Panc1 (cell line): ENCODE measurements at regions not wholly inside any gene's neighbourhood (a gene's known extent, or its start where the extent isn't known, plus 50 kb on each side); places are given as distances from the start of the nearest gene placed in this dataset.

Experiments
- ATAC-seq: fragments of 200-7000 bp; cut with Tn5 transposase; 2 replicates; pipeline ENCODE4 v1.9.1; 2020; ENCODE audit warnings: mild to moderate bottlenecking, moderate library complexity
- BruUV-seq: library from RNA; stranded (reverse); fragments of 400-500 nt; replicated peaks from 2 replicates; lab custom pipeline; 2021; lab: Mats Ljungman, UMichigan
- CTCF ChIA-PET: fragments of 300-600 bp; sonication (Branson Sonifier 250); formaldehyde crosslinking; loops from one replicate; lab custom pipeline; 2022; ENCODE audit warnings: antibody characterized with exemption; lab: Charles Lee
- POLR2A ChIA-PET: fragments of 300-600 bp; sonication (Branson Sonifier 250); formaldehyde crosslinking; loops from one replicate; lab custom pipeline; 2022; ENCODE audit warnings: antibody characterized with exemption; lab: Charles Lee
- DNase-seq: peaks from one replicate; pipeline ENCODE4 v3.0.0-alpha.2; 2010; ENCODE audit warnings: low read depth, low spot score
- H3K27ac ChIP-seq: 2 replicates; pipeline ENCODE4 v1.5.1; 2011; ENCODE audit warnings: mild to moderate bottlenecking, low read length, inconsistent platforms
- H3K27me3 ChIP-seq: fragments of 200-500 bp; sonication (Bioruptor generic); 2 replicates; pipeline ENCODE4 v1.6.0; 2014; ENCODE audit warnings: low read length, inconsistent platforms; ENCODE audit not compliant: control insufficient read depth, insufficient read depth
- H3K36me3 ChIP-seq: fragments of 200-500 bp; sonication (Bioruptor generic); 2 replicates; pipeline ENCODE4 v1.5.1; 2014; ENCODE audit warnings: inconsistent platforms, mild to moderate bottlenecking, low read length, moderate library complexity; ENCODE audit not compliant: control insufficient read depth, insufficient read depth
- H3K4me1 ChIP-seq: 2 replicates; pipeline ENCODE4 v1.5.1; 2011; ENCODE audit warnings: inconsistent platforms, mild to moderate bottlenecking, low read length, moderate library complexity; ENCODE audit not compliant: control insufficient read depth, insufficient read depth
- H3K4me3 ChIP-seq, 2 experiments: 2 replicates each; pipeline ENCODE4 v1.5.1; 2011 to 2012; ENCODE audit warnings: low read depth in 2 of 2, low read length in 2 of 2, mild to moderate bottlenecking in 2 of 2, inconsistent platforms in 1 of 2, moderate library complexity in 1 of 2
- H3K9me3 ChIP-seq: fragments of 200-500 bp; sonication (Bioruptor generic); 2 replicates; pipeline ENCODE4 v1.5.1; 2014; ENCODE audit warnings: low read depth, mild to moderate bottlenecking, inconsistent platforms, low read length, moderate library complexity; ENCODE audit not compliant: control insufficient read depth, insufficient read depth
- CTCF ChIP-seq: fragments of 450-650 bp; IDR thresholded peaks from 2 replicates; pipeline ENCODE4 v1.5.1; 2017; ENCODE audit warnings: mild to moderate bottlenecking
- POLR2AphosphoS5 ChIP-seq: IDR thresholded peaks from 2 replicates; pipeline ENCODE4 v1.6.1; 2012; ENCODE audit warnings: mild to moderate bottlenecking, low read depth, low read length, moderate library complexity
- REST ChIP-seq, 2 experiments: IDR thresholded peaks; 2 replicates each; pipeline ENCODE4 v1.6.1; 2011 to 2012; ENCODE audit warnings: low read depth in 2 of 2, control low read depth in 1 of 2, low read length in 1 of 2, mild to moderate bottlenecking in 1 of 2, moderate library complexity in 1 of 2; ENCODE audit not compliant: insufficient read depth in 1 of 2
- SIN3A ChIP-seq: IDR thresholded peaks from 2 replicates; pipeline ENCODE4 v1.6.1; 2012; ENCODE audit warnings: low read depth, mild to moderate bottlenecking, low read length, moderate library complexity, borderline replicate concordance; ENCODE audit not compliant: insufficient read depth
- TCF7L2 ChIP-seq: IDR thresholded peaks from 2 replicates; pipeline ENCODE4 v1.6.1; 2011; ENCODE audit warnings: mild to moderate bottlenecking, low read depth, low read length, inconsistent platforms
- in situ Hi-C: cut with HindIII; loops from 2 replicates; pipeline ENCODE4 v1.10.0; 2016; ENCODE audit warnings: low sequenced_read_pairs, low pct_unique_long_range_greater_than_20kb
- intact Hi-C: fragments of 100-400 bp; cut with micrococcal nuclease; formaldehyde crosslinking; loops from one replicate; pipeline ENCODE4 v1.10.0; 2022; ENCODE audit not compliant: unreplicated experiment

- ChIA-PET CTCF (no interaction called here), POLR2A (no interaction called here)
- Histone ChIP-seq H3K27me3 (no peaks in the 10 kb centered on the region), H3K27ac (no peak overlapping the region), H3K9me3 (no peaks in the 10 kb centered on the region), H3K4me1 (no peaks in the 10 kb centered on the region), H3K36me3 (no peaks in the 10 kb centered on the region), H3K4me3 (no peak overlapping the region)
- intact Hi-C loops: no loop called here
- BruUV-seq: no TSS peak
- ATAC-seq (no peak), DNase-seq (no peak)
- in situ Hi-C loops: no loop called here
- TF ChIP-seq SIN3A (no peak), POLR2AphosphoS5 (no peak), REST (IDR thresholded peaks at IDR 0.05; ENCODE audit: insufficient read depth in 1 of 2, low read depth in 2 of 2, low read length in 1 of 2) (no peak), CTCF (no peak), TCF7L2 (no peak)
Measured at GRCh38 chr9:82808478-82808877, 254.5 kb downstream of the RASEF start.

- in situ Hi-C loops (no loop called here), intact Hi-C loops (no loop called here)
- TF ChIP-seq REST (IDR thresholded peaks at IDR 0.05; ENCODE audit: insufficient read depth in 1 of 2, low read depth in 2 of 2, low read length in 1 of 2): no peak
- no peak for TF ChIP-seq TCF7L2
- TF ChIP-seq SIN3A: no peak
- TF ChIP-seq POLR2AphosphoS5: no peak
- TF ChIP-seq CTCF: no peak
- Histone ChIP-seq H3K4me1 (no peaks in the 10 kb centered on the region), H3K27me3 (no peaks in the 10 kb centered on the region), H3K9me3 (no peaks in the 10 kb centered on the region), H3K36me3 (no peaks in the 10 kb centered on the region), H3K27ac (no peak overlapping the region), H3K4me3 (no peak overlapping the region)
- no TSS peak for BruUV-seq
- ATAC-seq: no peak
- CTCF ChIA-PET: no interaction called here
- POLR2A ChIA-PET: no interaction called here
- no peak for DNase-seq
Measured at GRCh38 chr9:82810915-82811314, 252.0 kb downstream of the RASEF start.
